ENCODE measurements at regions not wholly inside any gene's neighbourhood (a gene's known extent, or its start where the extent isn't known, plus 50 kb on each side); places are given as distances from the start of the nearest gene placed in this dataset.

GRCh38 chr13:79097201-79097600 is 308.9 kb downstream of the RBM26 start (continued):
- TF ChIP-seq ZNF142 (CRISPR knock-in tag; IDR thresholded peaks at IDR 0.05) (no peak), YY1 (IDR thresholded peaks at IDR 0.05; ENCODE audit: insufficient read depth, insufficient replicate concordance, low read depth, low read length) (no peak), ZNF138 (CRISPR knock-in tag; IDR thresholded peaks at IDR 0.05; ENCODE audit: low read depth) (no peak), TBX3 (IDR thresholded peaks at IDR 0.05; ENCODE audit: borderline replicate concordance) (no peak), MLXIP (CRISPR knock-in tag; IDR thresholded peaks at IDR 0.05; ENCODE audit: borderline replicate concordance) (no peak), PBX3 (CRISPR knock-in tag; IDR thresholded peaks at IDR 0.05; ENCODE audit: borderline replicate concordance) (no peak), ZNF501 (CRISPR knock-in tag; IDR thresholded peaks at IDR 0.05) (no peak), ERF (CRISPR knock-in tag; IDR thresholded peaks at IDR 0.05) (no peak), ZNF512B (CRISPR knock-in tag; IDR thresholded peaks at IDR 0.05; ENCODE audit: borderline replicate concordance) (no peak)
